ENCODE measurements at regions not wholly inside any gene's neighbourhood (a gene's known extent, or its start where the extent isn't known, plus 50 kb on each side); places are given as distances from the start of the nearest gene placed in this dataset.
A peak's percentile ranks its signal among the peaks of the same experiment; 100 is the strongest.

DNA sequence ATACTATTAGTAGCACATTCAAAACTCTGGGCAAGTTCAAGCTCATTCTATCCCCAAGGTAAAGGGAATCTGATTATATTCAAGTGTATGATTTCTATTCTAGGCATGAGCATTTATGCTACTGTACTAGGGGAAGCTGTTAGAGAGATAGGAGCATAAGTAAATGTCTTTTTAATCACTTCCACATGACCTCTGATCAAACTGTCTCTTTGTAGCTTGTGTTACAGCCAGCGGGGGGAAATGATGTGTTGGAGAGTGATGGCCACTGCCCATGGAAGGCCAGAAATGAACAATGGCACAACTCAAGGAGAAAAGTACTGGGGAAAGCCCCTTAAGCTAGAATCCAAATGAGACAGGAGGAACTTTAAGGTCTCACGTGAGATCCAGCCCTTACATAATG, 894.9 kb upstream of the CDH2 start:
- TF ChIP-seq, protein P1, sequence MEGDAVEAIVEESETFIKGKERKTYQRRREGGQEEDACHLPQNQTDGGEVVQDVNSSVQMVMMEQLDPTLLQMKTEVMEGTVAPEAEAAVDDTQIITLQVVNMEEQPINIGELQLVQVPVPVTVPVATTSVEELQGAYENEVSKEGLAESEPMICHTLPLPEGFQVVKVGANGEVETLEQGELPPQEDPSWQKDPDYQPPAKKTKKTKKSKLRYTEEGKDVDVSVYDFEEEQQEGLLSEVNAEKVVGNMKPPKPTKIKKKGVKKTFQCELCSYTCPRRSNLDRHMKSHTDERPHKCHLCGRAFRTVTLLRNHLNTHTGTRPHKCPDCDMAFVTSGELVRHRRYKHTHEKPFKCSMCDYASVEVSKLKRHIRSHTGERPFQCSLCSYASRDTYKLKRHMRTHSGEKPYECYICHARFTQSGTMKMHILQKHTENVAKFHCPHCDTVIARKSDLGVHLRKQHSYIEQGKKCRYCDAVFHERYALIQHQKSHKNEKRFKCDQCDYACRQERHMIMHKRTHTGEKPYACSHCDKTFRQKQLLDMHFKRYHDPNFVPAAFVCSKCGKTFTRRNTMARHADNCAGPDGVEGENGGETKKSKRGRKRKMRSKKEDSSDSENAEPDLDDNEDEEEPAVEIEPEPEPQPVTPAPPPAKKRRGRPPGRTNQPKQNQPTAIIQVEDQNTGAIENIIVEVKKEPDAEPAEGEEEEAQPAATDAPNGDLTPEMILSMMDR (IDR thresholded peaks at IDR 0.05; ENCODE audit: insufficient read depth, low read length) = no peak
- DNase-seq (ENCODE audit: low read depth) = no peak
- H3K4me3 ChIP-seq (ENCODE audit: low read depth, low read length) = no peak overlapping the region

DNA sequence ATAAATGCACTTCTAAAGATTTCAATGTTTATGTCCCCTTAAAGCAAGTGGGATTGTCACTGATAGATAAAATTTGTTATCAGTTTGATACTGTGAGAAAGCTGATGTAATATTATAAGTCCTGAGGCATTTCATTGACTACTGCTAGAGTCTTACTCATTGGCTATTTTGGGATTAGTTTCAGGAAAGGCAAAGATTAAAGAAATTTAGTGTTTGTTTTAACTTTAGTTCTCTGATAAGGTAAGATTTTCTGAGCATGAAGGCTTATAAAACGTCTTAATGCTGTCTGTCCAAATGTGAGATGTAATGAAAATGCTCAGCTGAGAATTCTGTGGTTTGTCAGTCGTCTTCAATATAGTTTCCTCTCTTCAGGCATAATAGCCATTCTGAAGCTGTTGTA, 886.4 kb upstream of the CDH2 start:
- TF ChIP-seq, protein P1 (IDR thresholded peaks at IDR 0.05; ENCODE audit: insufficient read depth, low read length) = no peak
- peak; percentile 57 for DNase-seq (ENCODE audit: low read depth)

DNA sequence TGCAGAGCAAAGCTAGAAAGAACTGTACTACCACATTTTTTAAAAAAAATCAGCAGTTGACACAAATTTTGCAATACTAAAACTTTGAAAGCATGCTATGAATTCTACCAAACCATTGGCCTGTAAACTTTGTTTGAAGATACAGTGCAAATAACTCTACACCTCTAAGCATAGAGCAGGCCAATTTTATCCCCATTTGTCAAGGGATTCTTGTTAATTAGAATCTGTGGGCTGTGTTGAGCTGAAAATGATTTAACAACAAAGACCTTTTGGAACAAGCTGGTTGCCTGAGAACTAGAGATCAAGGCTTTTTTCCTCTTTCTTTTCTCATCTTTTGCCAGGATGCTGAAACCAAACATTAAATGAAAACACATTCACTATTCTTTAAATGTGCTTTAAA, 886.0 kb upstream of the CDH2 start:
- DNase-seq (ENCODE audit: low read depth) = peak; percentile 40
- TF ChIP-seq, protein P1 (IDR thresholded peaks at IDR 0.05; ENCODE audit: insufficient read depth, low read length) = no peak
- H3K4me3 ChIP-seq (ENCODE audit: low read depth, low read length) = no peak overlapping the region

More for the DNA sequence above, 886.4 kb upstream of the CDH2 start:
- H3K4me3 ChIP-seq (ENCODE audit: low read depth, low read length) = no peak overlapping the region

DNA sequence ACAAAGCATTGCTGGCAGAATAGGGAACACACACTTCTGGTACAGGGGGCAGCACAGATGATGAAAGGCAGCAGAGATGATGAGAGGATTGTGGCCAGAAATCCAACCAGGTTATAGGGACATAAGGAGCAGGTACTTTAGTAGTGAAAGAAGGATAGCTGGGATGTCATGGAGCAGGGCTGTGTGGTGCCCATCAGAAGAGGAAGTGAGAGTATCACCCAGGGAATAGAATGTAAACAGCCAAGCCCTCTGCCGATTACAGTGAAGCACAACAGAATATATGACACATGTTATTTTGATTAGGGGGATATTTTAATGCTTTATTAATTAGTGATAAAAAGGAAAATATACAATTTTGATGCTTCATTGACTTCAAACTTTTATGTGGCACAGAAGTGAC, 883.4 kb upstream of the CDH2 start:
- TF ChIP-seq, protein P1 (IDR thresholded peaks at IDR 0.05; ENCODE audit: insufficient read depth, low read length) = no peak
- no peak for DNase-seq (ENCODE audit: low read depth)
- H3K4me3 ChIP-seq (ENCODE audit: low read depth, low read length) = no peak overlapping the region

DNA sequence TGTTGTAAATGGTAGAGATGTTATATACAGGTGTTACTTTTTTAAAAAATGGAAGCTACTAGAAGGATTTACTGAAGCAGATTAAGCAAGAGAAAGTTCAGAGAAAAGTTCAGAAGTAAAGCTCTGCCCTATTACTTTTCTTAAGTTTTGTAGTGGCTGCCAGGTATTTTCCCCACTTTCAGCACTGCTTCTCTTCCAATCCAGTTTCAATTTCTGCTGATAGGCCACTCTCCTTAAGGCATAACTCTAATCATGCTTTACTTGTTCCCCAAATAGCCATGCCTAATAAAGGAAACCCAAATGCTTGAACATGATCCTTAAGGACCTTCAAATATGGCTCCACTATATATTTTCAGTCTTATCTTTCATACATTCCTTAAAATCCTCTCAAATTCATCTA, 880.8 kb upstream of the CDH2 start:
- no peak for DNase-seq (ENCODE audit: low read depth)
- TF ChIP-seq, protein P1 (IDR thresholded peaks at IDR 0.05; ENCODE audit: insufficient read depth, low read length) = no peak

DNA sequence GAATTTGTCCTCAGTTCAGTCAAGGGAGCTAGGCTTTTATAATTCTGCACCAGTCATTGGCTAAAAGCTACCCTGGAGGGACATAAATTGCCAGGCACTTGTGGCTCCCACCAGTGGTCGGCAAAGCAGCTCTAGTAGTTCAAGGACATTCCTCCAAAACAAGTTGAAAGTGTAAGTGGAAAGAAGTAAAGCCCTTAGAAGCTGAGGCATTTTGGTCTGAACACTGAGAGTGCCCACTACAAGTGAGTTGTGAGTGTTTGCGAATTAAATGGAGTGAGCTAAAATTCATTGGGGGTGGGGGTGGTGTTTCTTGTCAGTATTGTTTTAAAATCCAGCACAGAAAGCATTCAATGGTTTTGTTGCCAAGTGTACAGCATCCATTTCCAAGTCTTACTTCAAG, 879.9 kb upstream of the CDH2 start:
- no peak for DNase-seq (ENCODE audit: low read depth)
- TF ChIP-seq, protein P1 (IDR thresholded peaks at IDR 0.05; ENCODE audit: insufficient read depth, low read length) = no peak
- H3K4me3 ChIP-seq (ENCODE audit: low read depth, low read length) = no peak overlapping the region

More for the DNA sequence above, 880.8 kb upstream of the CDH2 start:
- H3K4me3 ChIP-seq (ENCODE audit: low read depth, low read length) = no peak overlapping the region

DNA sequence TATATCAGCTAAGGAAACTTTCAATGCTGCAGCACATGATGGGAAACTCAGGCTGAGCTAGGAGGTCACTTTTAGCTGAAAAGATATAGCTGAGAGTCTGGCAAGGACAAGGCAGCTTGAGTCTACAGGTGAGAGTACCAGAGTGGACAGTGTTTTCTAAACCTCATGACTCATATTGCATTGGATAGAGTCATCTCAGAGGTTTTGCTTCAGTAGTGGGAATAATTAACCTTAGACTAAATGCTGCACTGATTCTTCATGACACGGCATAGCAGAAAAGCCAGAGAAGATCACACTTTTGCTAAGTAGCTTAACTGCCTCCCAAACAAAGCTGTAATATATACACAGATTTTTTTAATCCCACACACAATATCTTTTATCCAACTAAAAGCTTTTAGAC, 865.0 kb upstream of the CDH2 start:
- TF ChIP-seq, protein P1 (IDR thresholded peaks at IDR 0.05; ENCODE audit: insufficient read depth, low read length) = no peak
- H3K4me3 ChIP-seq (ENCODE audit: low read depth, low read length) = no peak overlapping the region
- DNase-seq (ENCODE audit: low read depth) = no peak
